SK-N-SH (cell line): ENCODE measurements at regions not wholly inside any gene's neighbourhood (a gene's known extent, or its start where the extent isn't known, plus 50 kb on each side); places are given as distances from the start of the nearest gene placed in this dataset.

ENCODE experiments used
- EP300 ChIP-seq, 2 experiments: IDR thresholded peaks; 2 replicates each; pipeline versions ENCODE4 v1.4.0 to v1.6.1; 2012; ENCODE audit warnings: borderline replicate concordance in 1 of 2, low read depth in 1 of 2, low read length in 1 of 2
- EZH2phosphoT487 ChIP-seq: fragments of 200-600 bp; sonication (generic); IDR thresholded peaks from 2 replicates; pipeline ENCODE4 v1.6.1; 2017; ENCODE audit warnings: low read depth, mixed run types, mild to moderate bottlenecking, antibody characterized with exemption, moderate library complexity, borderline replicate concordance
- FOXJ3 ChIP-seq: sonication (generic); formaldehyde crosslinking; IDR thresholded peaks from 2 replicates; pipeline ENCODE4 v1.5.1; 2020; ENCODE audit warnings: mild to moderate bottlenecking, missing genetic modification reagents
- FOXM1 ChIP-seq: IDR thresholded peaks from 2 replicates; pipeline ENCODE4 v1.4.0; 2012; ENCODE audit warnings: low read depth, mild to moderate bottlenecking
- POLR2AphosphoS5 ChIP-seq: IDR thresholded peaks from 2 replicates; pipeline ENCODE4 v1.6.1; 2012; ENCODE audit warnings: low read depth, low read length
- SIN3A ChIP-seq: IDR thresholded peaks from 2 replicates; pipeline ENCODE4 v1.6.1; 2012; ENCODE audit warnings: low read depth, mild to moderate bottlenecking, low read length, moderate library complexity, borderline replicate concordance
- TAF1 ChIP-seq: IDR thresholded peaks from 2 replicates; pipeline ENCODE4 v1.6.1; 2012; ENCODE audit warnings: low read depth, mild to moderate bottlenecking, low read length, moderate library complexity, borderline replicate concordance
- TCF12 ChIP-seq: IDR thresholded peaks from 2 replicates; pipeline ENCODE4 v1.4.0; 2012
- YY1 ChIP-seq: IDR thresholded peaks from 2 replicates; pipeline ENCODE4 v1.4.0; 2012; ENCODE audit warnings: low read depth, mild to moderate bottlenecking
- TF ChIP-seq, protein P1 (sequence below): fragments of 200-600 bp; sonication (generic); IDR thresholded peaks from 2 replicates; pipeline ENCODE4 v1.6.1; 2017; ENCODE audit warnings: antibody characterized with exemption, mild to moderate bottlenecking, moderate library complexity
- TF ChIP-seq, protein P2 (sequence below): IDR thresholded peaks from 2 replicates; pipeline ENCODE4 v1.4.0; 2012; ENCODE audit warnings: low read depth, borderline replicate concordance
- TF ChIP-seq, protein P3 (sequence below): IDR thresholded peaks from 2 replicates; pipeline ENCODE4 v1.6.1; 2012; ENCODE audit warnings: mild to moderate bottlenecking, low read depth, low read length, moderate library complexity
- TF ChIP-seq, protein P4 (sequence below): IDR thresholded peaks from 2 replicates; pipeline ENCODE4 v1.4.0; 2012; ENCODE audit warnings: low read depth, borderline replicate concordance

DNA sequence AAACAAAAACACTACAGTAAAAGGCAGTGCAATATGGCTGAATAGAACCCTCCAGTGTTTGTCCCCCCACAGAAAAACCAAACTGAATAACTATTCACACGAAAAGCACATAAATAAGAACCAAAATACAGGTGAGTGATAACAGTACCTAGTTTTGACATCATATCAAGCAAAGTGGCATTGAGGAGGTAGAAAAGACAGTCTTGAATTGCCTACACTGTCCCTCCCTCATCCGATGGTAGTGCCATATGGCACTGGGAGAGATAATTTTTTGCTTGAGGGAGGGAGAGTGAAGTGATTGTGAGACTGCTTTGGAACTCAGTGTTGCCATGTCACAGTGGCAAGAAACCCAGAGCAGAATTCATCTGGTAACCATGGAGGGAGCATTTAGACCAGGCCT lies 99.2 kb downstream of the GPR174 start:
- no peak for TF ChIP-seq POLR2AphosphoS5
- no peak for TF ChIP-seq YY1
- no peak for TF ChIP-seq SIN3A
- TF ChIP-seq, protein P1, sequence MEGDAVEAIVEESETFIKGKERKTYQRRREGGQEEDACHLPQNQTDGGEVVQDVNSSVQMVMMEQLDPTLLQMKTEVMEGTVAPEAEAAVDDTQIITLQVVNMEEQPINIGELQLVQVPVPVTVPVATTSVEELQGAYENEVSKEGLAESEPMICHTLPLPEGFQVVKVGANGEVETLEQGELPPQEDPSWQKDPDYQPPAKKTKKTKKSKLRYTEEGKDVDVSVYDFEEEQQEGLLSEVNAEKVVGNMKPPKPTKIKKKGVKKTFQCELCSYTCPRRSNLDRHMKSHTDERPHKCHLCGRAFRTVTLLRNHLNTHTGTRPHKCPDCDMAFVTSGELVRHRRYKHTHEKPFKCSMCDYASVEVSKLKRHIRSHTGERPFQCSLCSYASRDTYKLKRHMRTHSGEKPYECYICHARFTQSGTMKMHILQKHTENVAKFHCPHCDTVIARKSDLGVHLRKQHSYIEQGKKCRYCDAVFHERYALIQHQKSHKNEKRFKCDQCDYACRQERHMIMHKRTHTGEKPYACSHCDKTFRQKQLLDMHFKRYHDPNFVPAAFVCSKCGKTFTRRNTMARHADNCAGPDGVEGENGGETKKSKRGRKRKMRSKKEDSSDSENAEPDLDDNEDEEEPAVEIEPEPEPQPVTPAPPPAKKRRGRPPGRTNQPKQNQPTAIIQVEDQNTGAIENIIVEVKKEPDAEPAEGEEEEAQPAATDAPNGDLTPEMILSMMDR: no peak
- TF ChIP-seq, protein P2, sequence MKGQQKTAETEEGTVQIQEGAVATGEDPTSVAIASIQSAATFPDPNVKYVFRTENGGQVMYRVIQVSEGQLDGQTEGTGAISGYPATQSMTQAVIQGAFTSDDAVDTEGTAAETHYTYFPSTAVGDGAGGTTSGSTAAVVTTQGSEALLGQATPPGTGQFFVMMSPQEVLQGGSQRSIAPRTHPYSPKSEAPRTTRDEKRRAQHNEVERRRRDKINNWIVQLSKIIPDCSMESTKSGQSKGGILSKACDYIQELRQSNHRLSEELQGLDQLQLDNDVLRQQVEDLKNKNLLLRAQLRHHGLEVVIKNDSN: no peak
- no peak for TF ChIP-seq FOXM1
- no peak for TF ChIP-seq TCF12
- TF ChIP-seq, protein P3, sequence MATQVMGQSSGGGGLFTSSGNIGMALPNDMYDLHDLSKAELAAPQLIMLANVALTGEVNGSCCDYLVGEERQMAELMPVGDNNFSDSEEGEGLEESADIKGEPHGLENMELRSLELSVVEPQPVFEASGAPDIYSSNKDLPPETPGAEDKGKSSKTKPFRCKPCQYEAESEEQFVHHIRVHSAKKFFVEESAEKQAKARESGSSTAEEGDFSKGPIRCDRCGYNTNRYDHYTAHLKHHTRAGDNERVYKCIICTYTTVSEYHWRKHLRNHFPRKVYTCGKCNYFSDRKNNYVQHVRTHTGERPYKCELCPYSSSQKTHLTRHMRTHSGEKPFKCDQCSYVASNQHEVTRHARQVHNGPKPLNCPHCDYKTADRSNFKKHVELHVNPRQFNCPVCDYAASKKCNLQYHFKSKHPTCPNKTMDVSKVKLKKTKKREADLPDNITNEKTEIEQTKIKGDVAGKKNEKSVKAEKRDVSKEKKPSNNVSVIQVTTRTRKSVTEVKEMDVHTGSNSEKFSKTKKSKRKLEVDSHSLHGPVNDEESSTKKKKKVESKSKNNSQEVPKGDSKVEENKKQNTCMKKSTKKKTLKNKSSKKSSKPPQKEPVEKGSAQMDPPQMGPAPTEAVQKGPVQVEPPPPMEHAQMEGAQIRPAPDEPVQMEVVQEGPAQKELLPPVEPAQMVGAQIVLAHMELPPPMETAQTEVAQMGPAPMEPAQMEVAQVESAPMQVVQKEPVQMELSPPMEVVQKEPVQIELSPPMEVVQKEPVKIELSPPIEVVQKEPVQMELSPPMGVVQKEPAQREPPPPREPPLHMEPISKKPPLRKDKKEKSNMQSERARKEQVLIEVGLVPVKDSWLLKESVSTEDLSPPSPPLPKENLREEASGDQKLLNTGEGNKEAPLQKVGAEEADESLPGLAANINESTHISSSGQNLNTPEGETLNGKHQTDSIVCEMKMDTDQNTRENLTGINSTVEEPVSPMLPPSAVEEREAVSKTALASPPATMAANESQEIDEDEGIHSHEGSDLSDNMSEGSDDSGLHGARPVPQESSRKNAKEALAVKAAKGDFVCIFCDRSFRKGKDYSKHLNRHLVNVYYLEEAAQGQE: no peak
- no peak for TF ChIP-seq EP300 (IDR thresholded peaks at IDR 0.05; ENCODE audit: borderline replicate concordance in 1 of 2, low read depth in 1 of 2, low read length in 1 of 2)
- TF ChIP-seq EZH2phosphoT487: no peak
- no peak for TF ChIP-seq TAF1
- TF ChIP-seq, protein P4, sequence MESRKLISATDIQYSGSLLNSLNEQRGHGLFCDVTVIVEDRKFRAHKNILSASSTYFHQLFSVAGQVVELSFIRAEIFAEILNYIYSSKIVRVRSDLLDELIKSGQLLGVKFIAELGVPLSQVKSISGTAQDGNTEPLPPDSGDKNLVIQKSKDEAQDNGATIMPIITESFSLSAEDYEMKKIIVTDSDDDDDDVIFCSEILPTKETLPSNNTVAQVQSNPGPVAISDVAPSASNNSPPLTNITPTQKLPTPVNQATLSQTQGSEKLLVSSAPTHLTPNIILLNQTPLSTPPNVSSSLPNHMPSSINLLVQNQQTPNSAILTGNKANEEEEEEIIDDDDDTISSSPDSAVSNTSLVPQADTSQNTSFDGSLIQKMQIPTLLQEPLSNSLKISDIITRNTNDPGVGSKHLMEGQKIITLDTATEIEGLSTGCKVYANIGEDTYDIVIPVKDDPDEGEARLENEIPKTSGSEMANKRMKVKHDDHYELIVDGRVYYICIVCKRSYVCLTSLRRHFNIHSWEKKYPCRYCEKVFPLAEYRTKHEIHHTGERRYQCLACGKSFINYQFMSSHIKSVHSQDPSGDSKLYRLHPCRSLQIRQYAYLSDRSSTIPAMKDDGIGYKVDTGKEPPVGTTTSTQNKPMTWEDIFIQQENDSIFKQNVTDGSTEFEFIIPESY: no peak
- no peak for TF ChIP-seq FOXJ3
